Sigmoid colon (tissue), 6 donors: ENCODE measurements at regions not wholly inside any gene's neighbourhood (a gene's known extent, or its start where the extent isn't known, plus 50 kb on each side); places are given as distances from the start of the nearest gene placed in this dataset.

ENCODE experiments used
- DNase-seq: peaks from one replicate; pipeline ENCODE4 v3.0.0-alpha.2; 2019
- H3K27ac ChIP-seq, 4 donors: fragments of 200-600 bp; sonication (generic); one replicate each; pipeline ENCODE4 v1.5.1; 2016 to 2019; ENCODE audit warnings: mild to moderate bottlenecking in 1 of 4
- H3K27me3 ChIP-seq, 3 donors: fragments of 200-600 bp; sonication (generic); one replicate each; pipeline ENCODE4 v1.5.1; 2019; ENCODE audit warnings: mild to moderate bottlenecking in 1 of 3
- H3K36me3 ChIP-seq, 4 donors: fragments of 200-600 bp; sonication (generic); one replicate each; pipeline ENCODE4 v1.5.1; 2016 to 2019
- H3K4me1 ChIP-seq, 4 donors: fragments of 200-600 bp; sonication (generic); one replicate each; pipeline ENCODE4 v1.5.1; 2017 to 2019
- H3K4me3 ChIP-seq, 4 donors: fragments of 200-600 bp; sonication (generic); one replicate each; pipeline ENCODE4 v1.5.1; 2017 to 2019; ENCODE audit warnings: mild to moderate bottlenecking in 2 of 4, moderate library complexity in 1 of 4
- H3K9me3 ChIP-seq, 4 donors: fragments of 200-600 bp in 3 of 4; sonication (generic) in 3 of 4; one replicate each; pipeline versions ENCODE4 v1.5.1 to v1.6.1; 2013 to 2019
- CTCF ChIP-seq, 4 experiments: fragments of 450-650 bp in 3 of 4; fragments of 200-600 bp in 1 of 4; IDR thresholded peaks; one replicate each; pipeline ENCODE4 v1.5.1; 2016 to 2019; ENCODE audit warnings: antibody characterized with exemption in 4 of 4, mild to moderate bottlenecking in 3 of 4, moderate library complexity in 2 of 4
- EP300 ChIP-seq, 4 donors: sonication (generic); formaldehyde crosslinking; IDR thresholded peaks; one replicate each; pipeline ENCODE4 v1.6.1; 2017; ENCODE audit warnings: antibody characterized with exemption in 4 of 4
- POLR2A ChIP-seq, 2 donors: fragments of 450-650 bp; IDR thresholded peaks; one replicate each; pipeline ENCODE4 v1.6.1; 2016; ENCODE audit warnings: antibody characterized with exemption in 2 of 2, mild to moderate bottlenecking in 2 of 2, moderate library complexity in 2 of 2
- POLR2AphosphoS5 ChIP-seq, 4 donors: sonication (generic); formaldehyde crosslinking; IDR thresholded peaks; one replicate each; pipeline ENCODE4 v1.6.1; 2017; ENCODE audit warnings: antibody characterized with exemption in 4 of 4
- WGBS, 2 donors: extraction: QIAGEN DNeasy Blood & Tissue Kit; methylation state at CpG; one replicate each; pipeline ENCODE4 v1.1.7; 2013; 5-methylcytosine and 5-hydroxymethylcytosine counted together
- intact Hi-C: fragments of 100-400 bp; cut with DNase I; formaldehyde crosslinking; loops from one replicate; pipeline ENCODE4 v1.15.1; 2023
- donor health status: healthy with polysubstance abuse.
- donor health status: healthy.

GRCh38 chr12:14259481-14260010 is 105.9 kb upstream of the ATF7IP start:
- TF ChIP-seq POLR2AphosphoS5 (IDR thresholded peaks at IDR 0.05) (no peak), POLR2A (IDR thresholded peaks at IDR 0.05) (no peak), CTCF (IDR thresholded peaks at IDR 0.05) (no peak), EP300 (IDR thresholded peaks at IDR 0.05) (no peak)
- intact Hi-C loops: loop anchor here (5.0 to 10.0 kb wide), 2 partner anchors 158 to 515 kb away; a partner anchor contains a TSS
- H3K27me3 ChIP-seq: no peaks in the 10 kb centered on the region
- no peak for DNase-seq
- no peaks in the 10 kb centered on the region for H3K36me3 ChIP-seq
- H3K27ac ChIP-seq: peak overlapping the region; percentile 79 to 91 (median 83)
- peak overlapping the region in 1 of 4 donors; percentile 28 for H3K4me3 ChIP-seq
- H3K9me3 ChIP-seq: peaks cover 0 to 7% (median 3%) of the 10 kb centered on the region in 4 donors
- 86 to 89% methylated on average over 11 of the region's 11 CpGs for WGBS, 2 donors
- peaks cover 5 to 56% (median 48%) of the 10 kb centered on the region in 4 donors for H3K4me1 ChIP-seq

- Histone ChIP-seq H3K9me3 (peaks cover 0 to 9% (median 3%) of the 10 kb centered on the region in 4 donors), H3K4me3 (peak overlapping the region in 3 of 4 donors; percentile 8 to 31 (median 28)), H3K27ac (peak overlapping the region; percentile 79 to 91 (median 83)), H3K36me3 (no peaks in the 10 kb centered on the region), H3K4me1 (peaks cover 5 to 56% (median 48%) of the 10 kb centered on the region in 4 donors), H3K27me3 (no peaks in the 10 kb centered on the region)
- 10 to 48% methylated on average over 31 of the region's 31 CpGs for WGBS, 2 donors
- peak in 1 of 4 donors; percentile 18 for TF ChIP-seq EP300 (IDR thresholded peaks at IDR 0.05)
- TF ChIP-seq POLR2AphosphoS5 (IDR thresholded peaks at IDR 0.05): peak in 3 of 4 donors; percentile 40 to 65 (median 51)
- TF ChIP-seq POLR2A (IDR thresholded peaks at IDR 0.05): no peak
- intact Hi-C loops: no loop called here
- peak; percentile 96 for DNase-seq
Measured at GRCh38 chr12:14260011-14260993, 105.2 kb upstream of the ATF7IP start.

GRCh38 chr12:14261096-14261495 is 104.4 kb upstream of the ATF7IP start:
- Histone ChIP-seq H3K27me3 (no peaks in the 10 kb centered on the region), H3K36me3 (no peaks in the 10 kb centered on the region), H3K9me3 (peaks cover 0 to 9% (median 3%) of the 10 kb centered on the region in 4 donors), H3K4me3 (peak overlapping the region in 3 of 4 donors; percentile 8 to 31 (median 28)), H3K27ac (peak overlapping the region; percentile 79 to 91 (median 83)), H3K4me1 (peaks cover 5 to 53% (median 45%) of the 10 kb centered on the region in 4 donors)
- TF ChIP-seq POLR2AphosphoS5 (IDR thresholded peaks at IDR 0.05) (no peak), EP300 (IDR thresholded peaks at IDR 0.05) (no peak), POLR2A (IDR thresholded peaks at IDR 0.05) (no peak), CTCF (IDR thresholded peaks at IDR 0.05) (no peak)
- no peak for DNase-seq
- WGBS, 2 donors: 86 to 89% methylated on average over 6 of the region's 6 CpGs
- intact Hi-C loops: no loop called here

- Histone ChIP-seq H3K9me3 (peaks cover 0 to 9% (median 3%) of the 10 kb centered on the region in 4 donors), H3K27ac (peak overlapping the region; percentile 79 to 91 (median 83)), H3K4me1 (peaks cover 5 to 46% (median 39%) of the 10 kb centered on the region in 4 donors), H3K27me3 (no peaks in the 10 kb centered on the region), H3K36me3 (no peaks in the 10 kb centered on the region), H3K4me3 (no peak overlapping the region)
- intact Hi-C loops: no loop called here
- WGBS, 2 donors: 92 to 93% methylated on average over 2 of the region's 2 CpGs
- DNase-seq: no peak
- TF ChIP-seq EP300 (IDR thresholded peaks at IDR 0.05): no peak
- no peak for TF ChIP-seq POLR2AphosphoS5 (IDR thresholded peaks at IDR 0.05)
- no peak for TF ChIP-seq CTCF (IDR thresholded peaks at IDR 0.05)
- no peak for TF ChIP-seq POLR2A (IDR thresholded peaks at IDR 0.05)
Measured at GRCh38 chr12:14261861-14262260, 103.6 kb upstream of the ATF7IP start.
